Right lobe of liver (tissue), 4 donors: ENCODE measurements at regions not wholly inside any gene's neighbourhood (a gene's known extent, or its start where the extent isn't known, plus 50 kb on each side); places are given as distances from the start of the nearest gene placed in this dataset.
"Not testable (repeated sequence)": the region's sequence is repeated elsewhere in the genome, so short reads cannot be mapped to it uniquely, and the experiment has no call there.

Experiments
- CTCF ChIP-seq, 4 donors: fragments of 200-600 bp in 3 of 4; fragments of 450-650 bp in 1 of 4; IDR thresholded peaks; one replicate each; pipeline versions ENCODE4 v1.5.1 to v1.8.0; 2016 to 2022; ENCODE audit warnings: antibody characterized with exemption in 4 of 4, mild to moderate bottlenecking in 2 of 4
- POLR2A ChIP-seq: fragments of 450-650 bp; IDR thresholded peaks from one replicate; pipeline ENCODE4 v1.6.1; 2017; ENCODE audit warnings: antibody characterized with exemption, mild to moderate bottlenecking
- donor health status: DM: no; HTN: no; CAD: no.
- donor health status: DM: no; HTN: no; CAD: no.
- donor health status: DM: no; HTN: yes; CAD: no.

- TF ChIP-seq CTCF (IDR thresholded peaks at IDR 0.05); POLR2A: not testable (repeated sequence)
Measured at GRCh38 chr12:131285905-131286295, 332.2 kb downstream of the ADGRD1 start.
